Endothelial cell (in vitro differentiated cells): ENCODE measurements at regions not wholly inside any gene's neighbourhood (a gene's known extent, or its start where the extent isn't known, plus 50 kb on each side); places are given as distances from the start of the nearest gene placed in this dataset.

Experiments used
- DNase-seq: peaks from one replicate; pipeline ENCODE4 v3.0.0; 2021; ENCODE audit warnings: low spot score
- H3K27ac Mint-ChIP-seq: one replicate; pipeline ENCODE4 v1.8.0; 2021; ENCODE audit warnings: mixed read lengths, inconsistent platforms; ENCODE audit not compliant: unreplicated experiment
- H3K27me3 Mint-ChIP-seq: one replicate; pipeline ENCODE4 v1.8.0; 2021; ENCODE audit warnings: mild to moderate bottlenecking, moderate library complexity, mixed read lengths, inconsistent platforms; ENCODE audit not compliant: unreplicated experiment
- H3K36me3 Mint-ChIP-seq: one replicate; pipeline ENCODE4 v1.8.0; 2021; ENCODE audit warnings: mild to moderate bottlenecking, low read depth, mixed read lengths, inconsistent platforms; ENCODE audit not compliant: unreplicated experiment
- H3K4me1 Mint-ChIP-seq: one replicate; pipeline ENCODE4 v1.8.0; 2021; ENCODE audit warnings: mild to moderate bottlenecking, mixed read lengths, inconsistent platforms; ENCODE audit not compliant: unreplicated experiment
- H3K4me3 Mint-ChIP-seq: one replicate; pipeline ENCODE4 v1.8.0; 2021; ENCODE audit warnings: mild to moderate bottlenecking, mixed read lengths, inconsistent platforms; ENCODE audit not compliant: unreplicated experiment
- H3K9me3 Mint-ChIP-seq: one replicate; pipeline ENCODE4 v1.8.0; 2021; ENCODE audit warnings: mixed read lengths, inconsistent platforms; ENCODE audit not compliant: unreplicated experiment
- TF ChIP-seq, protein P1 (sequence below): fragments of 200-600 bp; sonication (generic); IDR thresholded peaks from one replicate; pipeline ENCODE4 v1.5.0; 2021; ENCODE audit warnings: antibody characterized with exemption; ENCODE audit not compliant: unreplicated experiment

DNA sequence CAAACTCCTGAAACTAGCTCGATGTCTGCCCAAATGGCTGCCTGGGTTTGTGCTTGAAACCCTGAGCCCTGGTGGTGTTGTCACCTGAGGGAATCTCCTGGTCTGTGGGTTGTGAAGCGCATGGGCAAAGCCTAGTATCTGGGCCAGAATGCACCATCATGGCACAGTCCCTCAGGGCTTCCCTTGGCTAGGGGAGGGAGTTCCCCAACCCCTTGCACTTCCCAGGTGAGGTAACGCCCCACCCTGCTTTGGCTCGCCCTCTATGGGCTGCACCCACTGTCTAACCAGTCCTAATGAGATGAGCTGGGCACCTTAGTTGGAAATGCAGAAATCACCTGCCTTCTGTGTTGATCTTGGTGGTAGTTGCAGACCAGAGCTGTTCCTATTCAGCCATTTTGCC is 152.9 kb upstream of the MAP3K7 start:
- TF ChIP-seq, protein P1, sequence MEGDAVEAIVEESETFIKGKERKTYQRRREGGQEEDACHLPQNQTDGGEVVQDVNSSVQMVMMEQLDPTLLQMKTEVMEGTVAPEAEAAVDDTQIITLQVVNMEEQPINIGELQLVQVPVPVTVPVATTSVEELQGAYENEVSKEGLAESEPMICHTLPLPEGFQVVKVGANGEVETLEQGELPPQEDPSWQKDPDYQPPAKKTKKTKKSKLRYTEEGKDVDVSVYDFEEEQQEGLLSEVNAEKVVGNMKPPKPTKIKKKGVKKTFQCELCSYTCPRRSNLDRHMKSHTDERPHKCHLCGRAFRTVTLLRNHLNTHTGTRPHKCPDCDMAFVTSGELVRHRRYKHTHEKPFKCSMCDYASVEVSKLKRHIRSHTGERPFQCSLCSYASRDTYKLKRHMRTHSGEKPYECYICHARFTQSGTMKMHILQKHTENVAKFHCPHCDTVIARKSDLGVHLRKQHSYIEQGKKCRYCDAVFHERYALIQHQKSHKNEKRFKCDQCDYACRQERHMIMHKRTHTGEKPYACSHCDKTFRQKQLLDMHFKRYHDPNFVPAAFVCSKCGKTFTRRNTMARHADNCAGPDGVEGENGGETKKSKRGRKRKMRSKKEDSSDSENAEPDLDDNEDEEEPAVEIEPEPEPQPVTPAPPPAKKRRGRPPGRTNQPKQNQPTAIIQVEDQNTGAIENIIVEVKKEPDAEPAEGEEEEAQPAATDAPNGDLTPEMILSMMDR = no peak
- no peaks in the 10 kb centered on the region for H3K27me3 Mint-ChIP-seq

DNA sequence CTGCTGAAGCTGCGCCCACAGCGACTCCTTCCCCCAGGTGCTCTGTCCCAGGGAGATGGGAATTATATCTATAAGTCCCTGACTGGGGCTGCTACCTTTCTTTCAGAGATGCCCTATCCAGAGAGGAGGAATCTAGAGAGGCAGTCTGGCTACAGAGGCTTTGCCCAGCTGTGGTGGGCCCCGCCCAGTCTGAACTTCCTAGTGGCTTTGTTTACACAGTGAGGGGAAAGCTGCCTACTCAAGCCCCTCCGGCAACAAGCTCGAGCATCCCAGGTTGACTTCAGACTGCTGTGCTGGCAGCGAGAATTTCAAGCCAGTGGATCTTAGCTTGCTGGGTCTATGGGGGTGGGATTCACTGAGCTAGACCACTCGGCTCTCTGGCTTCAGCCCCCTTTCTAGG is 152.5 kb upstream of the MAP3K7 start:
- Mint-ChIP-seq H3K27me3 (no peaks in the 10 kb centered on the region), H3K27ac (no peak overlapping the region), H3K4me1 (no peaks in the 10 kb centered on the region), H3K36me3 (no peaks in the 10 kb centered on the region), H3K4me3 (no peak overlapping the region), H3K9me3 (peaks cover 5% of the 10 kb centered on the region)
- TF ChIP-seq, protein P1 = no peak
- no peak for DNase-seq

More for the DNA sequence above, 152.9 kb upstream of the MAP3K7 start:
- no peaks in the 10 kb centered on the region for H3K4me1 Mint-ChIP-seq
- H3K27ac Mint-ChIP-seq = no peak overlapping the region
- no peaks in the 10 kb centered on the region for H3K36me3 Mint-ChIP-seq
- no peak for DNase-seq
- H3K9me3 Mint-ChIP-seq = peaks cover 5% of the 10 kb centered on the region
- no peak overlapping the region for H3K4me3 Mint-ChIP-seq

DNA sequence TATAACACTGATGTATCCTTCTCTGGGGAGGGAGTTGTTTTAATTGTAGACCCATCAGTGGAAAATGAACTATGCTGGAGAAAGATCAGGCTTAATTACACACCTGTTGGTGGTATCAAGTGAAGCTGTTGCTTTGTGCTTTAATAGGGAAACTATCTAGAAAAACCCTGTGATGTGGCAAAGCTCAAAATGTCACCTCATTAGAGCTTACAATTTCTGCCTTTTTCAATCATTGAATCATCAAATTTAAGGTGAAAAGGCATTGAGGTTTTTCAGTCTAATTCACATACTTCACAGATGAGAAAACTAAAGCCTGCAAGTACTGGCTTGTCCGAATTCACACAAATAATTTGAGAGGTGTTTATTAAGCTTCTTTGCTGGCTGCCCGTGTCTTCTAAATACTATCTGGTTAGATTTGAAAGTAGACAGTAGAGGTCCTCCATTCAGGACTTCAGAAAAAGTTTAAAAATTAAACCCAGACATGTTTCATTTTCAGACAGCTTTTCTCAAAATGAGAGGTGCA is 143.3 kb upstream of the MAP3K7 start:
- Mint-ChIP-seq H3K36me3 (no peaks in the 10 kb centered on the region), H3K9me3 (no peaks in the 10 kb centered on the region), H3K27ac (no peak overlapping the region), H3K27me3 (peaks cover 3% of the 10 kb centered on the region), H3K4me3 (no peak overlapping the region), H3K4me1 (peaks cover 5% of the 10 kb centered on the region)
- TF ChIP-seq, protein P1 = no peak
- no peak for DNase-seq

DNA sequence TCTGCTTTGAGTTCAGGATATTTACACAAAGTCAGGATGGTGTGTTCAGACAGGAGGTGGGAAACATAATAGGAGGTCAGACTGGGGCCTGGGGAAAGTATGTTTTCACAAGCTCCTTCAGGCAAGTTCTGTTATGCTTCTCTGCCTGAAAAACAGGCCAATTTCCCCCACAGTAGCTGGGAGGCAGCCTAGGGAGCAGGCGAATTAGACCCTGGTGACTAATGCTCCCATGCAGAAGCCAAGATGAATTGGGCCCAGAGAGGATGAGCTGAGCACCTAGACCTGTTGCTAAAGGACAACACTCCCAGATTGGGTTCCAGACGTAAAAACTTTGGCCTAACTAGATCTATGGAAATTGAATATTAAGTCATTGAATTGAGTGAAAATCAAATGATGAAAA is 142.2 kb upstream of the MAP3K7 start:
- Mint-ChIP-seq H3K27me3 (peaks cover 3% of the 10 kb centered on the region), H3K4me1 (peaks cover 5% of the 10 kb centered on the region), H3K27ac (no peak overlapping the region), H3K4me3 (no peak overlapping the region), H3K9me3 (no peaks in the 10 kb centered on the region), H3K36me3 (no peaks in the 10 kb centered on the region)
- TF ChIP-seq, protein P1 = no peak
- no peak for DNase-seq

DNA sequence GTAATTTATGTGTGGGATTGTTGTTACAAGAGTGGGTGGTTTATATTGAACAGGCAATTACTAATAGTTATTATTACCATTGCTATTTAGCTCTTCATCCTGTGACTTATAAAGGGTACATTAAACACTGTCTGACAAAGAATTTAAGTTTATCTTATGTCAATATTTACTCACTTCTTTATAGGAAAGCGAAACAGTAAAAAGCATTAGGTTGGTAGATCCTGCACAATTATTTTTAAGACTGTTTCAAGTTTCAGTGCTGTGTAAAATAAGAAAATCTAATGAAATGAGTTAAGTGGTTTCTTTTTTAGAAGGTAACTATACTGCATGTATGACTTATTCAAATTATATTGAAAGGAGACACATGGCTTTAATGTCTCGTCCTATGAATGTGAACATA is 135.8 kb upstream of the MAP3K7 start:
- Mint-ChIP-seq H3K4me1 (no peaks in the 10 kb centered on the region), H3K27me3 (peaks cover 2% of the 10 kb centered on the region), H3K27ac (no peak overlapping the region), H3K36me3 (no peaks in the 10 kb centered on the region), H3K9me3 (no peaks in the 10 kb centered on the region), H3K4me3 (no peak overlapping the region)
- no peak for DNase-seq
- TF ChIP-seq, protein P1 = no peak
